DND-41 (cell line): ENCODE measurements at regions not wholly inside any gene's neighbourhood (a gene's known extent, or its start where the extent isn't known, plus 50 kb on each side); places are given as distances from the start of the nearest gene placed in this dataset.

ENCODE experiments used
- ATAC-seq: fragments of 200-7000 bp; cut with Tn5 transposase; 3 replicates; pipeline ENCODE4 v1.9.1; 2021; ENCODE audit warnings: low read depth; ENCODE audit not compliant: insufficient read depth
- DNase-seq: peaks from one replicate; pipeline ENCODE4 v3.0.0-alpha.2; 2020
- H2AFZ ChIP-seq: 2 replicates; pipeline ENCODE4 v1.6.0; 2012; ENCODE audit warnings: low read depth, low read length
- H3K27ac ChIP-seq: 2 replicates; pipeline ENCODE4 v1.5.1; 2012; ENCODE audit warnings: low read length, inconsistent platforms
- H3K27me3 ChIP-seq: fragments of 200-600 bp; sonication (generic); 2 replicates; pipeline ENCODE4 v1.6.0; 2012; ENCODE audit warnings: low read length, mild to moderate bottlenecking, inconsistent platforms; ENCODE audit not compliant: insufficient read depth, poor library complexity
- H3K36me3 ChIP-seq: 2 replicates; pipeline ENCODE4 v1.5.1; 2012; ENCODE audit warnings: low read length, inconsistent platforms; ENCODE audit not compliant: insufficient read depth
- H3K4me1 ChIP-seq: 2 replicates; pipeline ENCODE4 v1.5.1; 2012; ENCODE audit warnings: mild to moderate bottlenecking, low read length; ENCODE audit not compliant: insufficient read depth
- H3K4me2 ChIP-seq: 2 replicates; pipeline ENCODE4 v1.6.0; 2012; ENCODE audit warnings: mild to moderate bottlenecking, moderate library complexity, low read length, inconsistent platforms; ENCODE audit not compliant: insufficient read depth
- H3K4me3 ChIP-seq, 2 experiments: fragments of 200-600 bp in 1 of 2; shearing (Covaris generic) in 1 of 2; 2 replicates each; pipeline ENCODE4 v1.5.1; 2012 to 2016; ENCODE audit warnings: inconsistent platforms in 2 of 2, low read length in 2 of 2, mild to moderate bottlenecking in 2 of 2, low read depth in 1 of 2, moderate library complexity in 1 of 2
- H3K79me2 ChIP-seq: 2 replicates; pipeline ENCODE4 v1.6.0; 2012; ENCODE audit warnings: low read length, inconsistent platforms; ENCODE audit not compliant: insufficient read depth
- H3K9ac ChIP-seq: 2 replicates; pipeline ENCODE4 v1.6.0; 2012; ENCODE audit warnings: low read depth, mild to moderate bottlenecking, inconsistent platforms, low read length, moderate library complexity
- H3K9me3 ChIP-seq: 2 replicates; pipeline ENCODE4 v1.5.1; 2012; ENCODE audit warnings: low read length, moderate library complexity, mild to moderate bottlenecking, inconsistent platforms; ENCODE audit not compliant: insufficient read depth, severe bottlenecking
- H4K20me1 ChIP-seq: 2 replicates; pipeline ENCODE4 v1.6.0; 2012; ENCODE audit warnings: low read length; ENCODE audit not compliant: insufficient read depth
- EZH2 ChIP-seq: IDR thresholded peaks from 3 replicates; pipeline ENCODE4 v1.6.1; 2012; ENCODE audit warnings: borderline replicate concordance, low read depth, mild to moderate bottlenecking, moderate library complexity, low read length, inconsistent platforms; ENCODE audit not compliant: severe bottlenecking
- TF ChIP-seq, protein P1 (sequence below): IDR thresholded peaks from 2 replicates; pipeline ENCODE4 v1.5.1; 2012; ENCODE audit warnings: borderline replicate concordance, low read length, moderate library complexity, mild to moderate bottlenecking; ENCODE audit not compliant: poor library complexity, severe bottlenecking; ENCODE audit errors: extremely low read depth

DNA sequence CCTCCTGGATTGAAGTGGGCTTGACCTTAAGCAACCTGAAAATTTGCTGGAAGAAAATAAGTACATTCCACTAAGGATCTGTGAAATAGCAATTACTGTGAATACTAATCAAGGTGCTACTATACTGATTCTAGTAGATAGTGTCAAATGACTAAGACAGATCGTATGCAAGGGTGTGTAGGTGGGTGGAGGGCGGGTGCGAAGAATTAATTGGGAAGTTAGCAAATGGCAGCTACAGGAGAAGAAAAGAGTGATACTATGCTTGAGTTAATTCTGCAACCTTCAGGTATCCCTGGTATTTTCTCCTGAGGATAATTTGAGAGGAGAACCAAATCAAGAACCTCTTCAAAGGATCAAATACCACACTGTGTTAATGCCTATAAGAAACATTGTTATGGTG lies 501.9 kb downstream of the INHBA start:
- no peak for DNase-seq
- H2AFZ ChIP-seq, result no peak overlapping the region
- no peaks in the 10 kb centered on the region for H3K4me1 ChIP-seq
- no peak for ATAC-seq
- no peak overlapping the region for H3K9ac ChIP-seq
- H3K27me3 ChIP-seq, result peaks cover 4% of the 10 kb centered on the region
- no peaks in the 10 kb centered on the region for H3K9me3 ChIP-seq
- H3K4me2 ChIP-seq, result no peak overlapping the region
- H4K20me1 ChIP-seq, result no peaks in the 10 kb centered on the region
- H3K27ac ChIP-seq, result no peak overlapping the region
- H3K36me3 ChIP-seq, result no peaks in the 10 kb centered on the region
- H3K4me3 ChIP-seq, result no peak overlapping the region
- no peak for TF ChIP-seq EZH2
- TF ChIP-seq, protein P1, sequence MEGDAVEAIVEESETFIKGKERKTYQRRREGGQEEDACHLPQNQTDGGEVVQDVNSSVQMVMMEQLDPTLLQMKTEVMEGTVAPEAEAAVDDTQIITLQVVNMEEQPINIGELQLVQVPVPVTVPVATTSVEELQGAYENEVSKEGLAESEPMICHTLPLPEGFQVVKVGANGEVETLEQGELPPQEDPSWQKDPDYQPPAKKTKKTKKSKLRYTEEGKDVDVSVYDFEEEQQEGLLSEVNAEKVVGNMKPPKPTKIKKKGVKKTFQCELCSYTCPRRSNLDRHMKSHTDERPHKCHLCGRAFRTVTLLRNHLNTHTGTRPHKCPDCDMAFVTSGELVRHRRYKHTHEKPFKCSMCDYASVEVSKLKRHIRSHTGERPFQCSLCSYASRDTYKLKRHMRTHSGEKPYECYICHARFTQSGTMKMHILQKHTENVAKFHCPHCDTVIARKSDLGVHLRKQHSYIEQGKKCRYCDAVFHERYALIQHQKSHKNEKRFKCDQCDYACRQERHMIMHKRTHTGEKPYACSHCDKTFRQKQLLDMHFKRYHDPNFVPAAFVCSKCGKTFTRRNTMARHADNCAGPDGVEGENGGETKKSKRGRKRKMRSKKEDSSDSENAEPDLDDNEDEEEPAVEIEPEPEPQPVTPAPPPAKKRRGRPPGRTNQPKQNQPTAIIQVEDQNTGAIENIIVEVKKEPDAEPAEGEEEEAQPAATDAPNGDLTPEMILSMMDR, result no peak
- H3K79me2 ChIP-seq, result no peaks in the 10 kb centered on the region

DNA sequence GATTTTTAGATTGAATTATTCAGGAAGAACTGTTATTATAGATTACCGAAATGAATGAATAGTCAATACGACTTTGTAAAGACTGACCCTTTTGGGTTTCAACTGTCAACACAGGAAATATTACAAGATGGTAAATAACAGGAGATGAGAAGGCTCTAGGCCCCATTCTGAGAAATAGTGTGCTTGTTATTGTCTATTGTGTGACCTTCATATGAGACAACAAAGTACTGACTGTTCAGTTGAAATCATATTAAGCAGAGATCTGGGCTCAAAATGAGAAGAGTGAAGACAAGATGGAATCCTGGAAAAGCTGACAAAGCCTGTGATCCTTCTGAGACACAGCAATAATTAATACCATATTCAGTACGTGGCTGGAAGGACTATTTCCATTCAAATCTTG lies 503.8 kb downstream of the INHBA start:
- Histone ChIP-seq H2AFZ (no peak overlapping the region), H3K9me3 (no peaks in the 10 kb centered on the region), H3K4me1 (no peaks in the 10 kb centered on the region), H3K9ac (no peak overlapping the region), H3K36me3 (no peaks in the 10 kb centered on the region), H3K4me2 (no peak overlapping the region), H3K27me3 (peaks cover 2% of the 10 kb centered on the region), H4K20me1 (no peaks in the 10 kb centered on the region), H3K4me3 (no peak overlapping the region), H3K79me2 (no peaks in the 10 kb centered on the region), H3K27ac (no peak overlapping the region)
- no peak for DNase-seq
- no peak for ATAC-seq
- TF ChIP-seq EZH2, result no peak
- TF ChIP-seq, protein P1, result no peak

DNA sequence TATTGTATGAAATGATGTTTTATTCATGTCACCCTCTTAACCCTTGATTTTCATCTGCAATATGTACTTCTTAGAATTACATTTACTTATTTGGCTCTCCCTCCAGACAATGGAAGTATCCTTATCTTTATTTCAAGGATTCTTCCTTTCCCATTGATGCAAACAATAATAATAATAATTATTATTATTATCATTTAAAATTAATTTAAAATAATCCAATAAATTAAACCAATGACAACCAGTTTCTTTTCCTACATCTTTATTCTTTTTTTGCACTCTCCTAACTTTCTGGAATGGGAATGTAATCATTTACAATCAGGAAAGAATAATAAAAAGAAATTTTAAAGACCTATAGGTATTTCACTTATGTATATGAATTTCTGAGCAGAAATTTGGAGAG lies 504.4 kb downstream of the INHBA start:
- TF ChIP-seq, protein P1, result no peak
- TF ChIP-seq EZH2, result no peak
- Histone ChIP-seq H3K27me3 (no peaks in the 10 kb centered on the region), H3K4me2 (no peak overlapping the region), H3K36me3 (no peaks in the 10 kb centered on the region), H3K4me1 (no peaks in the 10 kb centered on the region), H3K4me3 (no peak overlapping the region), H3K27ac (no peak overlapping the region), H2AFZ (no peak overlapping the region), H4K20me1 (no peaks in the 10 kb centered on the region), H3K79me2 (no peaks in the 10 kb centered on the region), H3K9me3 (no peaks in the 10 kb centered on the region), H3K9ac (no peak overlapping the region)
- no peak for ATAC-seq
- DNase-seq, result no peak

DNA sequence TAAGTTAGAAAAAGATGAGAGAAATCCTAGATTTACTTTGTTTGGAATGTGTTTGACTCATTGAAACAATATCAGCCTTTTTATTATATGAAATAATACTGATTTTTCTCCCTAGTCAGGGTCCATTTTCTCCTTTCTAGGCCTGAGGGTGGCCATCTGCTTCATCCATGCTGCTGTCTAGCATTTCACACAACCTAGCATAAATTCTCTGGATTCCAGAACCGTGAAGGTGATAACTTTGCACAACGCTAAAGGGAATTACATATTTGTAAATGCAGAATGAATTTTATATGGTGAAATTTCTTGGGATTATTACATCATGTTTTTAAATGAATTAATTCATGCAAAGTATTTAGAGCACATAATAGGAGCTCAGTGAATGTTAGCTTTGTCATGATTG lies 505.1 kb downstream of the INHBA start:
- H3K4me1 ChIP-seq, result no peaks in the 10 kb centered on the region
- no peak overlapping the region for H2AFZ ChIP-seq
- no peaks in the 10 kb centered on the region for H3K9me3 ChIP-seq
- H3K36me3 ChIP-seq, result no peaks in the 10 kb centered on the region
- H3K27ac ChIP-seq, result no peak overlapping the region
- H3K79me2 ChIP-seq, result no peaks in the 10 kb centered on the region
- TF ChIP-seq, protein P1, result no peak
- H3K4me3 ChIP-seq, result no peak overlapping the region
- no peak overlapping the region for H3K4me2 ChIP-seq
- H3K27me3 ChIP-seq, result no peaks in the 10 kb centered on the region
- no peak overlapping the region for H3K9ac ChIP-seq
- ATAC-seq (no peak), DNase-seq (no peak)
- no peaks in the 10 kb centered on the region for H4K20me1 ChIP-seq
